ENCODE measurements at regions not wholly inside any gene's neighbourhood (a gene's known extent, or its start where the extent isn't known, plus 50 kb on each side); places are given as distances from the start of the nearest gene placed in this dataset.
A peak's percentile ranks its signal among the peaks of the same experiment; 100 is the strongest.

DNA sequence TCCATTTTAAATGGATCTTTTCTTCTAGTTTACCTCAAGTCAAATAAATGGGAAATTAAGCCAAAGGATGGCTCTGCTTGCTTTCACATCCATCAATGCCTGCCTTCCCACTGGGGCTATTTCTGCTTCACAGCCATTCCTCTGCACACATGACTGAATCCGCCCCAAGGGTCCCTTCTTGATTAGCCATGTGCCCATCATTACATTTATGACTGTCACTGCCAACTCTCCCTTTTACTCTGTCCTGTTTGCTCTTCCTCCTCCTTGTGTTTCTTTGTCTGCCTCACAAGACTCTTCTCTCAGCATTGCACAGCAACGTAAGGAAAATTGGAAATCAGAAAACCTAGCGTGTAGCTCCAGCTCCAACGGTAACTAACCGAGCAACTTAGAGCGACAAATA is 410.2 kb downstream of the TBC1D4 start:
- H3K4me3 ChIP-seq (replicated peaks; ENCODE audit: low read depth, low read length): no peak overlapping the region
- no peak for TF ChIP-seq CTCF (IDR thresholded peaks at IDR 0.05; ENCODE audit: low read depth, low read length, missing control alignments)
- DNase-seq (ENCODE audit: extremely low read depth, low read depth): no peak

- TF ChIP-seq CTCF (IDR thresholded peaks at IDR 0.05; ENCODE audit: low read depth, low read length, missing control alignments): no peak
- H3K4me3 ChIP-seq (replicated peaks; ENCODE audit: low read depth, low read length): no peak overlapping the region
- no peak for DNase-seq (ENCODE audit: extremely low read depth, low read depth)
These were observed 410.6 kb downstream of the TBC1D4 start for GRCh38 chr13:75071395-75071794.

DNA sequence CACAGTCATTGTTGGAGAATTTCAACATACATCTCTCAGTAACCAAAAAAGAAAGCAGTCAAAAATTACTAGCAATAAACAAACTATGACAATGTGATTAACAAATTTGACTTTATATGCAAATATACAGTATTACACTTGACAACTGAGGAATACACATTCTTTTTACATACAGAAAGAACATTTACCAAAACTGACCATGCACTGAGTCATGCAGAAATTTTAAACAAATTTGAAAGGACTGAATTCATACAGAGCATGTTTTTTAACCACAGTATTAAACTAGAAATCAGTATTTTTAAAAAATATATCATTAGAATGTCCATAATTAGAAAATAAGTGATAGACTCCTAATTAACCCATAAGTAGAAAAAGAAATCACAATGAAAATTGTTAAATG is 420.1 kb downstream of the TBC1D4 start:
- TF ChIP-seq CTCF (IDR thresholded peaks at IDR 0.05; ENCODE audit: low read depth, low read length, missing control alignments): no peak
- no peak for DNase-seq (ENCODE audit: extremely low read depth, low read depth)
- H3K4me3 ChIP-seq (replicated peaks; ENCODE audit: low read depth, low read length): no peak overlapping the region

DNA sequence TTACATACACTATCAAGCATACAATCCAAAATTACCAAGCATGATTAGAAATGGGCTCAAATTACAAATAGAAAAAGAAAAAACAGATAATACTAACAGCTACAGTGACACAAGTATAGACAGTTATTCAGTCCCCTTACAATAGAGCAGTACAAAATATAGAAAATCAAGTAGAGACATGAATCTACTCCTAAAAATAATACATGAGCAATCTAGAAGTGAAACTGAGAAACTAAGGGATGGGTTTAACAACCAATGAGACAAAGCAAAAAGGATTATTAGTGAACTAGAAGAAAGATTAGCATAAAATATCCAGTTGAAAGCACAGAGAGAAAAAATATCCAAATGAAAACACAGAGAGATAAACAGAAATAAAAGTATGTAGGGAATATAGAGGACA is 426.7 kb downstream of the TBC1D4 start:
- DNase-seq (ENCODE audit: extremely low read depth, low read depth): no peak
- H3K4me3 ChIP-seq (replicated peaks; ENCODE audit: low read depth, low read length): no peak overlapping the region
- TF ChIP-seq CTCF (IDR thresholded peaks at IDR 0.05; ENCODE audit: low read depth, low read length, missing control alignments): no peak

- H3K4me3 ChIP-seq (replicated peaks; ENCODE audit: low read depth, low read length): no peak overlapping the region
- DNase-seq (ENCODE audit: extremely low read depth, low read depth): no peak
- no peak for TF ChIP-seq CTCF (IDR thresholded peaks at IDR 0.05; ENCODE audit: low read depth, low read length, missing control alignments)
These were observed 429.4 kb downstream of the TBC1D4 start for GRCh38 chr13:75052616-75053015.

DNA sequence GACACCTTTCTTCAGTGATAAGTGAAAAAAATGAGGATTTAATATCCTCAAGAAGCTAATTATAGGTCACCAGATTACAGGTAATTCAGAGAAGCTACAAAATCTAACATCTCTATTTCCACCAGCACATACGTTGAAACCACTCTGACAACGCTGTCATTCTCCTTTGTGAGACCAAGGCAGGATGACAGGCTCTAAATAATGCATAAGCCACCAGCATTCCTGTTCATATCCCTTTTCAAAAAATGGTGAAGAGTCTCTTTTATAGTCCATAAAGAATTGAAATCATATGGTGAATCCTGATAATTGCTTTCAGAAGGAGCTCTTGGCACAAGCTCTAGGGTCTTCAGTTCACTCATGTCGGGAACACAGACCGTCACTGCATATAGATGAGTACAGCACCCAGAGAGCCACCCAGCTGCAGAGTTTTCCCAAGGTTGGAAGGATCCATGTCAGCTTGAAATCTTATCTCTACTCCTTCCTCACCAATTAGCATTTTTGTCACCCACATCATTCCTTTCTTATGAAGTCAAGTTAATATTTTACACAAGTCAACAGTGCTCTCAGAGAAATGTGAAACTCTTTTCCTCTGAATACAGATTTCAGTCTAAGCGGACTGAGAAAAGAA is 431.4 kb downstream of the TBC1D4 start:
- no peak overlapping the region for H3K4me3 ChIP-seq (replicated peaks; ENCODE audit: low read depth, low read length)
- DNase-seq (ENCODE audit: extremely low read depth, low read depth): peak; percentile 9
- TF ChIP-seq CTCF (IDR thresholded peaks at IDR 0.05; ENCODE audit: low read depth, low read length, missing control alignments): no peak

DNA sequence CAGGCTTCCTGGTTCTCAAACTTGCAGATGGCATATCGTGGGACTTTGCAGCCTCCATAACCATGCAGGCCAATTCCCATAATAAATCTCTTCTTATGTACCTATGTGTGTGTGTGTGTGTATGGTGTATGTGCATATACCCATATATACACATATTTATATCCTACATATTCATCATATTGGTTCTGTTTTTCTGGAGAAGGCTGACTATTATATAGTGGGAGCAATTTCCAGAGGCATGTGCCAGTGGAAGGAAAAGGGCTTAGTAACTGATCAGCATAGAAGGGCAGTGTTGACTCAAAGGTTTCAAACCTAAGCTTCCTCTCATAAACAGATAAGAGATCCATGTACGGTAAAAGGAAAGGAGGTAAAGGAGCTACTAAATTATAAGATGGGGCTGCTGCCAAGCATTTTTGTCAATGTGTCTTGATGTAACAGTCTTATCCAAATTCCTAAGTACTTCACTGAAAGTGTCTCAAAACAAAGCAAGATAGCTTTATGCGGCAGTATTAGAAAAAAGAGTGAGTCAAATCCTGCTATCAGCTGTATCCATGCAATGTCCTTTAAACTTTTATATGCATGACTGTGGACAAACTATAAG is 432.1 kb downstream of the TBC1D4 start:
- H3K4me3 ChIP-seq (replicated peaks; ENCODE audit: low read depth, low read length): no peak overlapping the region
- TF ChIP-seq CTCF (IDR thresholded peaks at IDR 0.05; ENCODE audit: low read depth, low read length, missing control alignments): no peak
- DNase-seq (ENCODE audit: extremely low read depth, low read depth): no peak
